Fibroblast of upper back skin (primary cell): ENCODE measurements at regions not wholly inside any gene's neighbourhood (a gene's known extent, or its start where the extent isn't known, plus 50 kb on each side); places are given as distances from the start of the nearest gene placed in this dataset.
"Not testable (repeated sequence)": the region's sequence is repeated elsewhere in the genome, so short reads cannot be mapped to it uniquely, and the experiment has no call there.

Experiments
- DNase-seq: peaks from one replicate; pipeline ENCODE4 v3.0.0-alpha.2; 2013

- no peak for DNase-seq
Measured at GRCh38 chr5:37951946-37952721, 112.3 kb upstream of the GDNF start.

- no peak for DNase-seq
Measured at GRCh38 chr5:37950436-37950835, 110.6 kb upstream of the GDNF start.

DNA sequence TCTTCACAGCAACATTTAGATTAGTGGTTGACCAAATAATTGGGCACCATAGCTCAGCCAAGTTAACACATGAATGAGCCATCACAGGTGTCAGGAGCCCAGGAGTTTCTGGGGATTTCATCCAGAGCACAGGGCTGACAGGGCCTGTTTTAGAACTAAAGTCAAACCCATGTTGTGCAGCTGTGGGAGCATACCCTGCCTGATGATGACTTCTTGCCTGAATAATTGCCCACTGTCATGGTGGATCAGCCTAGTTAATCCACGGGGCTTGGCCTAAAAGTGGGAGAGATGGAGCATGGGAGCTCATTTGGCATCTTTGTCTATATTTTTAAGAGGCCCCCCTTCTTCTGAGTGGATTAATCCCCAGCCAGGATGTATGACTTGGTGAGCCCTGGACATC is 105.6 kb upstream of the GDNF start:
- DNase-seq = no peak

DNA sequence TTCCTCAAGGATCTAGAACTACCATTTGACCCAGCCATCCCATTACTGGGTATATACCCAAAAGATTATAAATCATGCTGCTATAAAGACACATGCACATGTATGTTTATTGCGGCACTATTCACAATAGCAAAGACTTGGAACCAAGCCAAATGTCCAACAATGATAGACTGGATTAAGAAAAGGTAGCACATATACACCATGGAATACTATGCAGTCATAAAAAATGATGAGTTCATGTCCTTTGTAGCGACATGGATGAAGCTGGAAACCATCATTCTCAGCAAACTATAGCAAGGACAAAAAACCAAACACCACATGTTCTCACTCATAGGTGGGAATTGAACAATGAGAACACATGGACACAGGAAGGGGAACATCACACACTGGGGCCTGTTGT is 103.3 kb upstream of the GDNF start:
- DNase-seq = not testable (repeated sequence)

DNA sequence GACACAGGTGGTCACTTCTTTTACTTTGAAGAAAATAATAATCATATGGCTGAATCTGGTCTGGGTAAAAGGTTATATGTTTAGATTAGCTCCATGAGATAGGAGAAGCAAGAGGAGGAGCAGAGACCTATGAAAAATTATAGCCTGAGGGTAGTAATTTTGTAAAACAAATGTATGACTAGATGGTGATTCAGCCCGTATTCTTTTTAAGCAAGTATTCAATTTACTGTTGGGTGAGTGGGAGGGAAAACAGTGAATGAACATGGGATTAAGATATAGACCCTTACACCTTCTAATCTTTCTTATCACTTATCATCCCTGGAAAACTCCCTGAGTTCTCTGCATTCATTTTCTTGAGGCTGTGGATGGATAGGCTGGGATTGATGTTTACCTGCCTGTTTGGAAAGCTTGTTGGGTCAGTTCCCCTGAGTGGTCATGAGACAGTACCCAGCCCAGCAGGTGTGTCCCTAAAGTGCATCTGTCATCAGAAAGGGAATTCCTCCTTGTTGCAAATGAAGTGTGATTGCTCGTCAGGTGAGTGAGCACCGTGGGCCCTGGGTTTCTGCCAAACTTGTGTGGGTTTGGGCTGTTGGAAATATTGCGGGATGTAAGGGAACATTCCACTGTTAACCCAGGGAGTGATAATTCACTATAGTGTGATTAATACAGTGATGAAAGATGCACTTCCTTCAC is 101.2 kb upstream of the GDNF start:
- DNase-seq = peak; percentile 28

- no peak for DNase-seq
Measured at GRCh38 chr5:37938861-37939260, 99.0 kb upstream of the GDNF start.

DNA sequence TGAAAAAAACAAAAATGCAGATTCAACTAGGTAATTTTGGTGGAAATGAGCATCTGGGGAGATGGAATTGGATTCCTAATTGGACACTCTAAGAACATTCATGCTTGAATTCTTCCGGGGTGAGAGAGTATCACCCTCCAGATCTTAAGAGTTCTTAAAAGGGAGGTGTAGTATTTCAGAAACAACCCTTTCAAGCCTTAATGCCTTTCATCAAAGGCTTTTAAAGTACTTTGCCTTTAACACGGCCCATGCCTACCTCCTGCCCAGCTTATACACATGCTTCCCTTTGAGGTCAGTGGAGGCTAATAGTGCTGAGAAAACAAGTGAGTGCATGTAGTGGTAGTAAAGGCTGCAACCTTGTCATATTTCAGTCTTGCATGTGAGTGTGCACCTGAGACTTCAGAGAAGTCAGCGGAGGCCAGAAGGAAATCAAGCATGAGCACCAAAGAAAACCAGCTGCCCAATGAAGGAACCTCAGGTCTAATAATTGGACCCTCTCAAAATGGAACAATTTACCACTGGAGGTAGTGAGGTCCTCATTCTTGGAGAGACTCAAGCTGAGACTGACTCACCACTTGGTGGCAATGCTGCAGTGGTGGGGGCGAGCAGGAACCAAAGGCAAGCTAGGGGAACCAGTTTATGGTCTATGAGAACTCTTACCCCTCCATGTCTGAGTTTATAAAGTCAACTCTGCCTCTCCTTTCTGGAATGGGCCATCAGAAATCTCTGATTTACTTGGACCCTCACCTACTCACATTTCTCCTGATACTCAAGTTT is 98.4 kb upstream of the GDNF start:
- DNase-seq = no peak

DNA sequence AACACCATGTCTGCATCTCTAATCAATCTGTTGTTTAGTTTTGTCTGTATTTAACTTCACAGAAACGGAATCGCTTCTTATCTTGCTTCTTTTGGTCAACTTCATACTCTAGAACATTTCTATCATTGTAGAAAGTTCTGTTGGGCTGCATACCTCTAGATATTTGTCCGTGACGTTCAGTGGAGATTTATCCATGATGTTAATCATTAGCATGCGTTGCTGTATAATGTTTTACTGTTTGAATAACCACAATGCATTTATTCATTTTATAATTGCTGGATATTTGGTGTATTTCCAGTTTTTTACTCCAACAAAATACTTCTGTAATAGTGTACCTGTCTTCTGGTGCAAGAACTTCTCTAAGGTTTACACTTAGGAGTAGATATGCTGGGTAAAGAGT is 96.2 kb upstream of the GDNF start:
- no peak for DNase-seq

DNA sequence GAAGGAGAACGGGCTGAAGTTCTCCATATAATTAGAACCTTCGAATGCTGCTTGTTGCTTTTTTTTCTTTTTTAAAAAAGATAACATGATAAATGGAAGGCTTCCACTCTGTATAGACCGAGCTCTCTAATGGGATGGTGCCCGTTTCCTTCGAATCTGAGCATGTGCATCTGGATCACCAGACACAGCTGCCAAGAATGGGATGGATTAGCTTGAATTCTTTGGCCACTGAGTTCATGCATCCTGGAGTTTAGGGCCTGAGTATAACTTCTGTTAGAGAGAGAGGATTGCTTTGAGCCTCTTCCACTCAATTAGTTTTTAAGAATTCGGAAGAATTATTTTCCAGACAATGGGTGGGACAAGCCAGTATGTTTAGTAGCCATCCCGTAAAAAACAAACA is 93.7 kb upstream of the GDNF start:
- no peak for DNase-seq

DNA sequence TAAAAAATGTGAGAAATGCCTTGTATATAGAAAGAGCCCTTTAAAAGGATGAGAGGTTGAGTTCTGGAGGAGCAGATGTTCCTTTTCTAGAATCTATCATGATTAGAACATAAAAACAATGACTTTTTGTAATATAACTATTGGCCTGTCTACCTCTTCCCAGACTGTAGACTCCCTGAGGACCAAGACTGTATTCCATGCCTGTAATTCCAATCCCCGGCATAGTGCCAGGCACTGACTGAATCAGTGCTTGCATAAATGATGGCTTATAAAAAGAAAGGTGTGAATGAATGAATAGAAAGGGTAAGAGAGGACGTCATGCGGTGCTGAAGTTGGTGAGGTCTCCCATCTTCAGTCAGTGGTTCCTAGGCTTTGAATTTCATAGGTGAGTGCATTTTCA is 92.6 kb upstream of the GDNF start:
- no peak for DNase-seq

DNA sequence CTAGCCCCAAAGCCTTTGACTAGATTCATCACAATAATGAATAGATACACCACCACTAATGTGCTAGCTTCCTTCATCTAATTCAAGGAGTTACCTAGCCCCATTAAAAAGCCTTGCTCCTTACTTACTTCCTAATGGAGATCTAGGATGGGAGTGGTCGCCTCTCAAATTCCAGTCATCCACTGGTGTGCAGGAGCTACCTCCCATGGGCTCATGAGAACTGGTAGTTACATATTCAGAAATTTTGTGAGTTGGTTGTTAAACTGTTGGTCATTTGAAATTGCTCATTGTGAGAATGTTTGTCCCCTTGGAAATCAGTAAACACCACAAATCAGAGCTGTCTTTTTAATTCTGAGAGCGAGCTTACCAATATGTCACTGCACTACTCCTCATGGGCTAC is 91.7 kb upstream of the GDNF start:
- no peak for DNase-seq

GRCh38 chr5:37930350-37930749 is 90.5 kb upstream of the GDNF start:
- DNase-seq = no peak

DNA sequence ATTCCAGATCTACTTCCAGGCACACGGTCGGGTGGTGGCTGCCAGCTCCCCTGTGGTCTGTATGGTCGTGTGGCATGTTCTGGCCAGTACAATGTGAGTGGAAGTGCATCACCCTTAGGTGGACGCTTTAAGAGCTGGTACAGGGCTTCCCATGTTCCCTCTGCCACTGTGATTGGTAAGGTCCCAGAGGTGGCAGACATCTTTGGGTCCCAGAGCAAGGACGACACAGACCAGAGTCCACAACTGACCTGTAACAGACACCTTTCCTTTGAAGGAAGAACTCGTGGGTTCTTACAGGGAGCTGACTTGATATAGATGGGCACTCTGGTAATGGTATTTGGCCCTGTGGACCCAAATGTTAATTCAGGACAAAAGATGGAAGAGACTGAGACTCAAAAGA is 90.0 kb upstream of the GDNF start:
- DNase-seq = no peak

DNA sequence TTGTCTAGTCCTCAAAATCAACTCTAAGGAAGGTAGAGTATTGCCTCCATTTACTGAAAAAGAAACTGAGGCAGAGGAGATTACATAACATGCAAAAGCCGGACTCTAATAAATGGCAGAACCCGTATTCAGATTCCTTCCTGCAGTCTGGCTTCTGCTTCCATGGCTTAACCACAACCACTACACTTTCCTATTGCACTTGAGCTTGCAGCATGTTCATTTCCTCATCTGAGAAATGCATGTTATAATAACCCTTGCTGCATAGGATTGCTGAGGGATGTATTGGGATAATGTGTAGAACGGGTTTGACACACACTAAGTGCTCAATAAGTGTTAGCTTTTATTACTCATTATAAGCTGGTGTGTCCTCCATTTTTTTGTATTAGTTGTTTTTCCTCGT is 87.9 kb upstream of the GDNF start:
- DNase-seq = not testable (repeated sequence)

DNA sequence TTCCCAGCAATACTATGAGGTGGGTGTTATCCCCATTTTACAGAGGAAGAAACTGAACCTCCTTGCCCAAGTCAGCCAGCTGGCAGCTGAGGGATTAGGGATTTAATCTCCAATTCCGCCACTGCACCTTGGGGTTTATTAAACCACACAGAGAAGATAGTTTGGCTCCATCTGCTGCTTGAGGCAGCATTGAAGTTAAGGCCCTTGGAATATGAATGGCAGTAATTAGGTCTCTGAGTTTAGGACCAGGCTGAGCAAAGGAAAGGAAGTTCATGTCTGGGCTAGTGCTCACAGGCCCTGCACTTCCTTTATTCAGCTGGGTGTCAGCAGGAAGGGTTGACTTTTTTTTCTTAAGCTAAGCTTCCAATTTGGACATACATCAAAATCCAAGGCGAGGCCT is 86.9 kb upstream of the GDNF start:
- peak; percentile 14 for DNase-seq

GRCh38 chr5:37921452-37921851 is 81.6 kb upstream of the GDNF start:
- no peak for DNase-seq

GRCh38 chr5:37918424-37918823 is 78.6 kb upstream of the GDNF start:
- peak; percentile 65 for DNase-seq

DNA sequence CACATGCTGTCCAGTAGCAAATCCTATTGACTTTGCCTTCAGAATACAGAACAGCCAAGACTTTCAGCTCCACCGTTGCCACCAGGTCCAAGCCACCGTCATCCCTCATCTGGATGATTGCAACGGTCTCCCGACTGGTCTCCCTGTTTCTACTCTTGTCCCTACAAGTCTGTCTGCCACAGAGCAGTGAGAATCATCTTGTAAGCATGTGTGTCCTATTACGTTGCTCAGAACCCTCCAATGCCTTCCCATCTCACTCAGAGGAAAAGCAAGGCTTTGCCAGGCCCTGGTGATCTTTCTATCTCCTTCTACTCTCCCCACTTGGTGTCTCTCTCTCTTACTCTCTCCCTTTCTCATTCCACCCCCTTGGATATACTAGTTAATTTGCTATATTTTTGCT is 76.7 kb upstream of the GDNF start:
- no peak for DNase-seq

- DNase-seq = no peak
Measured at GRCh38 chr5:37915097-37915736, 75.4 kb upstream of the GDNF start.

DNA sequence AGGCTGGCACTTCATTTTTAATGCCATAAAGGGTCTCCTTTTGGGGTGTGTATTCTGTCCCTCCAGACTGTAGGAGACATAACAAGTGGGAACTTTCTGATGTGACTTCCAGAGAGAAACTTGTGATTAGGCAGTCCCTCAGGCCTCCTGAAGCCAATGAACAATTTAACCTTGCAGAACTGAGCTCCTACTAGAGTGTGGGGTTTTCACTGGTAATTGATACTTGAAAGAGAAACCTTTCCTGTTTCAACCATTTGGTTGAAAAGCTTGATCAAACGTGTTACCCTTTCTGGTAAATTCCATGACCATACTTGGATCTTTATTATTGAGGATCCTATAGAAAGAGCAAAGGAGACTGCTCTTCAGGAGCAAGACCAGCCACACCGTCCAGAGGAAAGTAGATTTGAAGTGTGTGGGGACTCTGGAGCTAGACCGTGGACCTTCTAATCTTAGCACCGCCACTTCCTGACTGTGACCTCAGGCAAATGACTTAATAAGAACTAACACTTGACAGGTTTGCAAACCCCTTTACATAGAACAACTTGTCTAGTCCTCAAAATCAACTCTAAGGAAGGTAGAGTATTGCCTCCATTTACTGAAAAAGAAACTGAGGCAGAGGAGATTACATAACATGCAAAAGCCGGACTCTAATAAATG is 69.9 kb upstream of the GDNF start:
- DNase-seq = not testable (repeated sequence)

GRCh38 chr5:37906416-37906815 is 66.6 kb upstream of the GDNF start:
- no peak for DNase-seq

GRCh38 chr5:37905230-37905629 is 65.4 kb upstream of the GDNF start:
- DNase-seq = no peak

- DNase-seq = no peak
Measured at GRCh38 chr5:37902323-37902722, 62.5 kb upstream of the GDNF start.
